GM06990 (cell line): ENCODE measurements at regions not wholly inside any gene's neighbourhood (a gene's known extent, or its start where the extent isn't known, plus 50 kb on each side); places are given as distances from the start of the nearest gene placed in this dataset.
A peak's percentile ranks its signal among the peaks of the same experiment; 100 is the strongest.
"Not testable (repeated sequence)": the region's sequence is repeated elsewhere in the genome, so short reads cannot be mapped to it uniquely, and the experiment has no call there.

Experiments used
- DNase-seq: peaks from one replicate; pipeline ENCODE4 v3.0.0-alpha.2; 2011; ENCODE audit not compliant: insufficient read length; ENCODE audit errors: extremely low read depth
- H3K27me3 ChIP-seq: replicated peaks from 2 replicates; pipeline ENCODE4 v1.6.0; 2011; ENCODE audit warnings: low read length; ENCODE audit not compliant: control insufficient read depth, insufficient read depth
- H3K36me3 ChIP-seq: 2 replicates; pipeline ENCODE4 v1.5.1; 2011; ENCODE audit warnings: low read length; ENCODE audit not compliant: control insufficient read depth, insufficient read depth
- H3K4me3 ChIP-seq: replicated peaks from 2 replicates; pipeline ENCODE4 v1.5.1; 2011; ENCODE audit warnings: low read depth, mild to moderate bottlenecking, control low read depth, low read length
- TF ChIP-seq, protein P1 (sequence below): IDR thresholded peaks from 2 replicates; pipeline ENCODE4 v1.5.1; 2011; ENCODE audit warnings: low read length, control low read depth, mild to moderate bottlenecking, inconsistent platforms; ENCODE audit not compliant: insufficient read depth, poor library complexity, severe bottlenecking

DNA sequence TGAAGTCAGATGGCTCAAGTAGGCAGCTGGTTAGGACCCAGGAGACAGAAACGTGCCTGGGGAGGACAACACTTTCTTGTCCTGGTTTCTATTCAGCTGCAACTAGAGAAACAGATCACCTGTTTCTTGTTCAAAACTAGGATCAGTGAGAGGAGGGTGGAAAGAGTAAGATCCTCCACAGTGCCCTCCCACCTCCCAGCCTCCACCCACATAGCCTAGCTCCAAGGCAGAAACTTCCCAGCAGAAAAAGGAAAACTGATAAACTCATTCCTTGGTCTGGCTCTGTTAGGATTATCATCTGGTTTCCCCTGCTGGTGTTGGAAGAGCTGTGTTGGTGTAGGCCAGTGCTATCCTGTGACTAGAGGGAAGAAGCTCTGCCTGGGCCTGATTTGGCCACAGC is 943.8 kb upstream of the DEFB115 start:
- H3K36me3 ChIP-seq, H3K27me3 ChIP-seq, DNase-seq, H3K4me3 ChIP-seq: not testable (repeated sequence)

DNA sequence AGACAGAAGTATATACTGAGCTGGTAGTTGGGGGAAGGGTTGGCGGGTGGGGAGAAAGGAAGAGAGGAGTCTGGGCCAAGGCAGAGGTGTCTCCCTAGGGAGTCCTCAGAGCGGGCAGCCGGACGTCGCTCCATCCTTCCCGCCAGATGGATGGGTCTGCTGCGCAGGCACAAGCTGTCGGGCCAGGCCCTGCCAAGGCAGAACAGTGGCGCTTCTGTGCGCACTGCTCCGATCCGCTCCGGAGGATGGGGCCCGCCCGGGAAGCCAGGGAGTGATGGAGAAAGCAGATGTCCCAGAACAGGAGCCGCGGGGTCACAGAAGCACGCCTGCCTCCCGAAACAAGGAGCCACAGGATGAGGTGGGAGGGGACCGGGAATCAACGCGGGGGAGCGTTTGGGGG is 941.4 kb upstream of the DEFB115 start:
- not testable (repeated sequence) for H3K27me3 ChIP-seq, DNase-seq, H3K4me3 ChIP-seq, H3K36me3 ChIP-seq

DNA sequence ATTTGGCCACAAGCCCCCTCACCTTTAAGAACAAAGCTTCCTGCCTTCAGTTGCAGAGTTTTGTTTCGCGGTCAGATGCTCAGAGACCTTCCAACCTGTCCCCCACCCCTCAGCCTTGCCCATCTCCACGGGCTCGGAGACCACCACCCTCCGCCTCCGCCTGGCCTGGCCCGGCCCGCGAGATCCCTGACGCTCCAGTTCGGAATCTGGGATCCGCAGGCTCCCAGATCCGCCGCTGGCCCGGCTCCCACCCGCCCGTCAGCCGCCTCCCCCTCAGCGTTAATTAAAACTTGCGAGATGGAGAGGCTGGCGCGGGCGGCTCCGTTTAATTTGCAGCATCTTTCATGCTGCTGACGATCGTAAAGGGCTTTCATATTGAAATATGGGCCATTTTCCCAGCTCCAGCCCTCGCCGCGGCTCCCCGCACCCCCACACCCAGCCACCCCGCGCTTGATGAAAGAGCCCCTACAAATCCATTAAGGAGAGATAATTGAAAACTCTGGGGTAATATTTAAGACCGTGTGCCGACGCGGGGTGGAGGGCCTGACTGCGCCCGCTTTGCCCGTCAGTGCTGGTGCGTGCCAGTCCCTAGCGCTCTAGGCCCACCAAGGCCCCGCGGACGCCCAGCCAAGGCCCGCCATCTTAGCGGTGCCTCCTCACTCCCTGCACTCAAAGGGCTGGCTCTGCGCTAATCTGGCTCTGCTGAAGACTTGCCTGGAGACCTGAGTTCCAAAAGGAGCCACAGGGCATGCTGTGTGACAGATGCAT is 940.7 kb upstream of the DEFB115 start:
- DNase-seq, H3K36me3 ChIP-seq, H3K27me3 ChIP-seq, H3K4me3 ChIP-seq: not testable (repeated sequence)

DNA sequence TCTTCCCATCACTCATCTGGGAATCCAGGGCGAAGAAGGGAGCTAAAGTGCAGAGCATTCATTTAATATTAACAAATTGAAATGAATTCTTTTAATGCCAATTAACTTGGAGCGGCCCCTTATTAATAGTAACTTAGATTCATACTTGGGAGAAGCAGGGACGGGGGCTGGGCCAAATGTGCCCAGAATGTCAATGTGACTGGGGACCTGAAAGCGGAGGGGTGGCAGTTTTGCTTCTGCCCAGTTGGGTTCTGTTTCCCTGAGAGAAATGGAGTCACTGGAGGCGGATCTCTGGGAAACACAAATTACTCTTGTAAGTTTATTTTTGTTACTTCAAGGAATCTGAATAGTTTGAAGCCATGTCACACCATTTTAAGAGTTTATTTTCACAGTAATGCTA is 923.7 kb upstream of the DEFB115 start:
- DNase-seq, H3K27me3 ChIP-seq, H3K4me3 ChIP-seq, H3K36me3 ChIP-seq: not testable (repeated sequence)

DNA sequence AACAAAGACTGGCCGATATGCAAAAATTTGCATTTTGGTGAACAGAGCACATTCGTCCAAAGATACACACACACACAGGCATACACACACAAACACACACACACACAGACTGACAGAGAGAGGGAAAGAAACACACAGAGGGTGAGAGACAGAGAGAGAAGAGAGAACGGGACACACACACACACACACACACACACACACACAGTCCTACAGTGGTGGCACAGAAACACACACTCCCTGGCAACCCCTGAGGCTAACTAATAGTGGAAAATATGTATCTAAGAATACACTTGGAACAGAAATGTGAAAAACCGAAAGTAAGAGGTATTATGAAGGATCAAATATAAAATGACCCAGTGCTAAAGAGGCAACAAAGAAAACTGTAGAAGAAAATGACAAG is 919.9 kb upstream of the DEFB115 start:
- H3K4me3 ChIP-seq, H3K27me3 ChIP-seq, H3K36me3 ChIP-seq, DNase-seq: not testable (repeated sequence)

DNA sequence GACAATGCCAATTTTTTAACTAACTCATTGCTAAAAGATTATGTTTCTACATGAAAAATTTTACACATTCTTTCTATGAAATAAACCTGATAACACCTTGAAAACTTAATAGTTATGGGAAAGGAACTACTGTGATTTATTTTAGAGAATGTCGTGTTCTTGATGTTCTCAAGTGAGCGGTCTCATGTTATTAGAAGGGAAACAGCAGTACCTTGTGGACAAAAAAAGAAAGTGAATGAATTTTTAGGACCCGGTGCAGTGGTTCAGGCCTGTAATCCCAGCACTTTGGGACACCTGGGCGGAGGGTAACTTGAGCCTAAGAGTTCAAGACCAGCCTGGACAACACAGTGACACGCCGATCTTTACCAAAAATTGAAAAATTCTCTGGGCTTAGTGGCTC is 908.5 kb upstream of the DEFB115 start:
- H3K36me3 ChIP-seq, H3K27me3 ChIP-seq, H3K4me3 ChIP-seq, DNase-seq: not testable (repeated sequence)

DNA sequence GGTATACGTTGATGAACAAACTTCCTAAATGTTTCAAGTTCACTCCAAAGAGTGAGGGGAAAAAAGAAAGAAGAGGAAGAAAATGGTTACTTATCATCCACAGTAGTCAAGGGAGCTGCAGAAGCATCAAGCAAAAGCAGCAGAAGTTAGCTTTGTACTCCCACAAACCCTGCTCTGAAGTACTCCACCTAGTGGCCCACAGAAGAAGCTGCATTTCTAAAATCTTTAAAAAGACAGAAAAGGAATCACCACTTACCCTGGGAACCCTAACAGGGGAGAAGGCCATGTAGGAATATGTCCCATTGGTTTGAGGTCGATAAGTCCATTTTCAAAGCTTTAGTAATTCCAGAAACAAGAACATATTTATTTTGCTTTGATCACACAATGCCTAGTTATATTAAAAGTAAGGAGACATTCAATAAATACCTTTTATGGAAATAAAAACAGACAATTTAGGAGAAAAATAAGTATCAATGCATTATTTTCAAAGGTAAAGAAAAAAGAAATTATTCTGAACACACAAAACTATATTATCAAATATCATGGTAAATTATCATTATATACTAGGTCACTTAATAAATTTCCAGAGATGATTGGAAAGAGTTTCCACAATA is 900.5 kb upstream of the DEFB115 start:
- not testable (repeated sequence) for H3K4me3 ChIP-seq, H3K36me3 ChIP-seq, H3K27me3 ChIP-seq, DNase-seq
- TF ChIP-seq, protein P1, sequence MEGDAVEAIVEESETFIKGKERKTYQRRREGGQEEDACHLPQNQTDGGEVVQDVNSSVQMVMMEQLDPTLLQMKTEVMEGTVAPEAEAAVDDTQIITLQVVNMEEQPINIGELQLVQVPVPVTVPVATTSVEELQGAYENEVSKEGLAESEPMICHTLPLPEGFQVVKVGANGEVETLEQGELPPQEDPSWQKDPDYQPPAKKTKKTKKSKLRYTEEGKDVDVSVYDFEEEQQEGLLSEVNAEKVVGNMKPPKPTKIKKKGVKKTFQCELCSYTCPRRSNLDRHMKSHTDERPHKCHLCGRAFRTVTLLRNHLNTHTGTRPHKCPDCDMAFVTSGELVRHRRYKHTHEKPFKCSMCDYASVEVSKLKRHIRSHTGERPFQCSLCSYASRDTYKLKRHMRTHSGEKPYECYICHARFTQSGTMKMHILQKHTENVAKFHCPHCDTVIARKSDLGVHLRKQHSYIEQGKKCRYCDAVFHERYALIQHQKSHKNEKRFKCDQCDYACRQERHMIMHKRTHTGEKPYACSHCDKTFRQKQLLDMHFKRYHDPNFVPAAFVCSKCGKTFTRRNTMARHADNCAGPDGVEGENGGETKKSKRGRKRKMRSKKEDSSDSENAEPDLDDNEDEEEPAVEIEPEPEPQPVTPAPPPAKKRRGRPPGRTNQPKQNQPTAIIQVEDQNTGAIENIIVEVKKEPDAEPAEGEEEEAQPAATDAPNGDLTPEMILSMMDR: peak; percentile 42

DNA sequence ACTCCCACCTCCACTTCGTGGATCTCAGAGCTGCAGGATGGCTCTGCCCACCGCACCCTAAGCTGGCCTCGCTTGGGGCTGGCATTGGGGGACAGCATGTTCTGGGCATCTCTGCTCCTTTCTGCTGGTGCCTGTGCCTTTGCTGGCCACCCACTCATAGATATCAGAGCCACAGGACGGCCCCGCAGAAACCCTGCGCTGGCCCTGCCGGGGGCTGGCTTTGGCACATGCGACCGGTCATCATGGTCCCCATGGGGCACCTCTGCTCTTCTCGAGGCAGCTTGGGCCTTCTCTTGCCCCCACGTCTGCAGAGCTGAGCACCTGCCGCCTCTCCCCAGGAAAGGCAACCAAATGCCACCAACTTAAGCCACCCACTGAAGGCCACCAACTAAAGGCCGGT is 895.7 kb upstream of the DEFB115 start:
- DNase-seq, H3K27me3 ChIP-seq, H3K4me3 ChIP-seq, H3K36me3 ChIP-seq: not testable (repeated sequence)

DNA sequence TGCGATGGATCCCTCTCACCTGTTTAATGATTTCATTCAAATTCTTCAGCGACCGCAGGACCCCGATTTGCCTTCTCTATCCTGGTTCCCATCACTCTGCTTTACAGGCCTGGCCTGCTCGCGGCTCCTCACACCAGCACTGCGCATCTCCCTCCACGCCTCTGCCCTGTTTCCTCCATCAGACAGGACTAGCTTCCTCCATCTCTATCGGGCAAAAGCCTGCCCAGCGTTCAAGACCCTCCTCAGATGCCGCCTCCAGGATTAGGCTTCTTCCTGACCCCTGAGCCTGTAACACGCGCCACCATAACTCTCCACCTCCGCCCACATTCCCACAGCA is 881.1 kb upstream of the DEFB115 start:
- H3K36me3 ChIP-seq, DNase-seq, H3K27me3 ChIP-seq: not testable (repeated sequence)
- H3K4me3 ChIP-seq: peak overlapping the region; percentile 50
